Mammary epithelial cell (primary cell): ENCODE measurements at regions not wholly inside any gene's neighbourhood (a gene's known extent, or its start where the extent isn't known, plus 50 kb on each side); places are given as distances from the start of the nearest gene placed in this dataset.

Experiments used
- CTCF ChIP-seq, 2 donors: IDR thresholded peaks in 1 of 2; conservative IDR thresholded peaks in 1 of 2; 2 replicates each; pipeline ENCODE4 v1.5.1; 2011 to 2012; ENCODE audit warnings: inconsistent platforms in 2 of 2, low read length in 2 of 2, mild to moderate bottlenecking in 2 of 2, control low read depth in 1 of 2, low read depth in 1 of 2; ENCODE audit not compliant: insufficient read depth in 1 of 2; ENCODE audit errors: extremely low read depth in 1 of 2
- EZH2 ChIP-seq: IDR thresholded peaks from 2 replicates; pipeline ENCODE4 v1.6.1; 2012; ENCODE audit warnings: low read length, inconsistent platforms, borderline replicate concordance

- TF ChIP-seq CTCF (conservative IDR thresholded peaks at IDR 0.05 in 1 of 2, IDR thresholded peaks at IDR 0.05 in 1 of 2; ENCODE audit: extremely low read depth in 1 of 2, insufficient read depth in 1 of 2, low read depth in 1 of 2, low read length in 2 of 2): peak in 1 of 2 donors; percentile 8
- no peak for TF ChIP-seq EZH2
Measured at GRCh38 chr5:28473531-28474107, 1435.2 kb upstream of the CDH9 start.
